Astrocyte (in vitro differentiated cells and primary cell): ENCODE measurements at regions not wholly inside any gene's neighbourhood (a gene's known extent, or its start where the extent isn't known, plus 50 kb on each side); places are given as distances from the start of the nearest gene placed in this dataset.

Source experiments
- EZH2 ChIP-seq: IDR thresholded peaks from 2 replicates; pipeline ENCODE4 v1.6.1; 2012; ENCODE audit warnings: mild to moderate bottlenecking, low read length, inconsistent platforms; ENCODE audit not compliant: insufficient read depth
- TF ChIP-seq, protein P1 (sequence below): IDR thresholded peaks from 2 replicates; pipeline ENCODE4 v1.5.1; 2011; ENCODE audit warnings: low read depth, mild to moderate bottlenecking, inconsistent platforms, low read length, moderate library complexity; ENCODE audit not compliant: insufficient read depth

DNA sequence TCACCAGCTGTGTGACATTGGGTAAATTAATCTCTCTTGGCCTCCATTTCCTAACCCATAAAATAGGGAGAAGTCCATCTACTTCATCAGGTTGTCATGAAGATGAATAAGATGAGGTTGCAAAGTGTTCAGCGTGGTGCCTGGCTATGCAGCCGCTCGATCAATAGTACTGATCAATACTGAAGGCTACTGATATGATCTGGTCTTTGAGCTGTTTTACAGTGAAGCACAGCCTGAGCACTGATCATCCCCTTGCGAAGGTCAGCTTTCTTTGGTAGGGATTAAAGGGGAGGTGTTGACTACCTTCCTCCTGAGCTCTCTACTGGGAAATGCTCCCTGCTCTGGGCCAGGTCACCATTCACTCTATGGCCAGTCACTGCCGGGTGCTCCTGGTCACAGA is 108.4 kb upstream of the NOCT start:
- TF ChIP-seq, protein P1, sequence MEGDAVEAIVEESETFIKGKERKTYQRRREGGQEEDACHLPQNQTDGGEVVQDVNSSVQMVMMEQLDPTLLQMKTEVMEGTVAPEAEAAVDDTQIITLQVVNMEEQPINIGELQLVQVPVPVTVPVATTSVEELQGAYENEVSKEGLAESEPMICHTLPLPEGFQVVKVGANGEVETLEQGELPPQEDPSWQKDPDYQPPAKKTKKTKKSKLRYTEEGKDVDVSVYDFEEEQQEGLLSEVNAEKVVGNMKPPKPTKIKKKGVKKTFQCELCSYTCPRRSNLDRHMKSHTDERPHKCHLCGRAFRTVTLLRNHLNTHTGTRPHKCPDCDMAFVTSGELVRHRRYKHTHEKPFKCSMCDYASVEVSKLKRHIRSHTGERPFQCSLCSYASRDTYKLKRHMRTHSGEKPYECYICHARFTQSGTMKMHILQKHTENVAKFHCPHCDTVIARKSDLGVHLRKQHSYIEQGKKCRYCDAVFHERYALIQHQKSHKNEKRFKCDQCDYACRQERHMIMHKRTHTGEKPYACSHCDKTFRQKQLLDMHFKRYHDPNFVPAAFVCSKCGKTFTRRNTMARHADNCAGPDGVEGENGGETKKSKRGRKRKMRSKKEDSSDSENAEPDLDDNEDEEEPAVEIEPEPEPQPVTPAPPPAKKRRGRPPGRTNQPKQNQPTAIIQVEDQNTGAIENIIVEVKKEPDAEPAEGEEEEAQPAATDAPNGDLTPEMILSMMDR = no peak
- no peak for TF ChIP-seq EZH2
